Neural progenitor cell (in vitro differentiated cells): ENCODE measurements at regions not wholly inside any gene's neighbourhood (a gene's known extent, or its start where the extent isn't known, plus 50 kb on each side); places are given as distances from the start of the nearest gene placed in this dataset.

Experiments used
- EZH2 ChIP-seq: fragments of 200-600 bp; sonication (generic); IDR thresholded peaks from 2 replicates; pipeline ENCODE4 v1.6.1; 2017; ENCODE audit warnings: antibody characterized with exemption, mild to moderate bottlenecking, moderate library complexity
- EZH2phosphoT487 ChIP-seq: fragments of 200-600 bp; sonication (generic); IDR thresholded peaks from 2 replicates; pipeline ENCODE4 v1.6.1; 2017; ENCODE audit warnings: antibody characterized with exemption
- TF ChIP-seq, protein P1 (sequence below): fragments of 200-600 bp; sonication (generic); IDR thresholded peaks from 2 replicates; pipeline ENCODE4 v1.5.1; 2017; ENCODE audit warnings: antibody characterized with exemption, mild to moderate bottlenecking

DNA sequence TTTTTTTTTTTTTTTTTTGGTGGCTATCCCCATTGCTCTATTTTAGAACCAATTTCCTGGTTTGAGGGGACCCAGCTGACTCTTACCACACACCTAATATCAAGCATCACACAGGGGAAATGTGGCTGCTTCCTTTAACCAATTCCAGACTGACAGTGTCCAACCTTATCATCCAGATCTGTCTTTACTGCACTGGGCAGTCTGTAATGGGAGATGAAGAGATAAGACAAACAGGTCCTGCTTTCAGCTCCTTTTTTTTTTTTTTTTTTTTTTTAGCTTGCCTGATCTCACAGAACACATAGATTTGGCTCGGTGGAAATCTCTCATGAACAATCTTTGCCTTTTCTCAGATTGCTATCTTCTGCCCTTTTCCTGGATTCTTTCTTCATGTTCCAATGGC is 198.8 kb upstream of the TYRP1 start:
- TF ChIP-seq, protein P1, sequence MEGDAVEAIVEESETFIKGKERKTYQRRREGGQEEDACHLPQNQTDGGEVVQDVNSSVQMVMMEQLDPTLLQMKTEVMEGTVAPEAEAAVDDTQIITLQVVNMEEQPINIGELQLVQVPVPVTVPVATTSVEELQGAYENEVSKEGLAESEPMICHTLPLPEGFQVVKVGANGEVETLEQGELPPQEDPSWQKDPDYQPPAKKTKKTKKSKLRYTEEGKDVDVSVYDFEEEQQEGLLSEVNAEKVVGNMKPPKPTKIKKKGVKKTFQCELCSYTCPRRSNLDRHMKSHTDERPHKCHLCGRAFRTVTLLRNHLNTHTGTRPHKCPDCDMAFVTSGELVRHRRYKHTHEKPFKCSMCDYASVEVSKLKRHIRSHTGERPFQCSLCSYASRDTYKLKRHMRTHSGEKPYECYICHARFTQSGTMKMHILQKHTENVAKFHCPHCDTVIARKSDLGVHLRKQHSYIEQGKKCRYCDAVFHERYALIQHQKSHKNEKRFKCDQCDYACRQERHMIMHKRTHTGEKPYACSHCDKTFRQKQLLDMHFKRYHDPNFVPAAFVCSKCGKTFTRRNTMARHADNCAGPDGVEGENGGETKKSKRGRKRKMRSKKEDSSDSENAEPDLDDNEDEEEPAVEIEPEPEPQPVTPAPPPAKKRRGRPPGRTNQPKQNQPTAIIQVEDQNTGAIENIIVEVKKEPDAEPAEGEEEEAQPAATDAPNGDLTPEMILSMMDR: no peak
- TF ChIP-seq EZH2phosphoT487 (no peak), EZH2 (no peak)
